ENCODE measurements at regions not wholly inside any gene's neighbourhood (a gene's known extent, or its start where the extent isn't known, plus 50 kb on each side); places are given as distances from the start of the nearest gene placed in this dataset.

- intact Hi-C loops (cut with DNase I; ENCODE audit: low total_unique reads), result no loop called here
- Histone ChIP-seq H3K27me3 (no peaks in the 10 kb centered on the region), H3K9me3 (peaks cover 0 to 10% of the 10 kb centered on the region in 2 donors), H3K4me3 (no peak overlapping the region), H3K4me1 (no peaks in the 10 kb centered on the region), H3K36me3 (no peaks in the 10 kb centered on the region), H3K27ac (no peak overlapping the region)
- no peak for DNase-seq (ENCODE audit: low spot score in 2 of 2)
- TF ChIP-seq POLR2AphosphoS5 (IDR thresholded peaks at IDR 0.05) (no peak), POLR2A (IDR thresholded peaks at IDR 0.05) (no peak)
- TF ChIP-seq, protein P1, sequence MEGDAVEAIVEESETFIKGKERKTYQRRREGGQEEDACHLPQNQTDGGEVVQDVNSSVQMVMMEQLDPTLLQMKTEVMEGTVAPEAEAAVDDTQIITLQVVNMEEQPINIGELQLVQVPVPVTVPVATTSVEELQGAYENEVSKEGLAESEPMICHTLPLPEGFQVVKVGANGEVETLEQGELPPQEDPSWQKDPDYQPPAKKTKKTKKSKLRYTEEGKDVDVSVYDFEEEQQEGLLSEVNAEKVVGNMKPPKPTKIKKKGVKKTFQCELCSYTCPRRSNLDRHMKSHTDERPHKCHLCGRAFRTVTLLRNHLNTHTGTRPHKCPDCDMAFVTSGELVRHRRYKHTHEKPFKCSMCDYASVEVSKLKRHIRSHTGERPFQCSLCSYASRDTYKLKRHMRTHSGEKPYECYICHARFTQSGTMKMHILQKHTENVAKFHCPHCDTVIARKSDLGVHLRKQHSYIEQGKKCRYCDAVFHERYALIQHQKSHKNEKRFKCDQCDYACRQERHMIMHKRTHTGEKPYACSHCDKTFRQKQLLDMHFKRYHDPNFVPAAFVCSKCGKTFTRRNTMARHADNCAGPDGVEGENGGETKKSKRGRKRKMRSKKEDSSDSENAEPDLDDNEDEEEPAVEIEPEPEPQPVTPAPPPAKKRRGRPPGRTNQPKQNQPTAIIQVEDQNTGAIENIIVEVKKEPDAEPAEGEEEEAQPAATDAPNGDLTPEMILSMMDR (IDR thresholded peaks at IDR 0.05), result no peak
Observed at GRCh38 chr2:220191031-220191430, 563.6 kb downstream of the SLC4A3 start.

DNA sequence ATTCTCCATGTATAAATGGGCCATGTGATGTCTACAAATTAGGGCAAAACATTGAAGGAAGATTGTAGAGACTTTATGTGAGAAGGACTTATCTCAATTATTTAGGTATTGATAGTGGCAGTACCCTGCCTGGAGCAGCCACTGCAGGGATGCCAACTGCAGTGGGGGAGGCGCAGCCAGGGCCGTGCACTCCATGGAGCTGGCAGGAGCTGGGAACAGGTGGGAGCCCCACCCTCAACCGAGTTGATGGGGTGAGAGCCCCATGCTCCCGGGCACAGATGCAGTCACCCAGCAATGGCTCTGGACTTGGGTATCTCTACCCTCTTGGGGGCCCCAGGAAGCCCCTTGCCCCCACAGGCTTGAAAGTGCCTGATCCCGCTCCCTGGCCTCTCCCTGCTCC, 564.3 kb downstream of the SLC4A3 start:
- Histone ChIP-seq H3K4me3 (no peak overlapping the region), H3K4me1 (no peaks in the 10 kb centered on the region), H3K27me3 (no peaks in the 10 kb centered on the region), H3K36me3 (no peaks in the 10 kb centered on the region), H3K27ac (no peak overlapping the region), H3K9me3 (peaks cover 0 to 10% of the 10 kb centered on the region in 2 donors)
- intact Hi-C loops (cut with DNase I; ENCODE audit: low total_unique reads), result no loop called here
- TF ChIP-seq, protein P1 (IDR thresholded peaks at IDR 0.05), result no peak
- no peak for TF ChIP-seq POLR2AphosphoS5 (IDR thresholded peaks at IDR 0.05)
- no peak for DNase-seq (ENCODE audit: low spot score in 2 of 2)

- DNase-seq (ENCODE audit: low spot score in 2 of 2), result no peak
- H3K27ac ChIP-seq, result no peak overlapping the region
- TF ChIP-seq POLR2A (IDR thresholded peaks at IDR 0.05) (no peak), POLR2AphosphoS5 (IDR thresholded peaks at IDR 0.05) (no peak)
- TF ChIP-seq, protein P1 (IDR thresholded peaks at IDR 0.05), result no peak
- no peaks in the 10 kb centered on the region for H3K36me3 ChIP-seq
- no peaks in the 10 kb centered on the region for H3K27me3 ChIP-seq
- H3K9me3 ChIP-seq, result peaks cover 0 to 10% of the 10 kb centered on the region in 2 donors
- H3K4me3 ChIP-seq, result no peak overlapping the region
- no peaks in the 10 kb centered on the region for H3K4me1 ChIP-seq
- intact Hi-C loops (cut with DNase I; ENCODE audit: low total_unique reads), result no loop called here
Observed at GRCh38 chr2:220192994-220193753, 565.7 kb downstream of the SLC4A3 start.

- Histone ChIP-seq H3K27ac (no peak overlapping the region), H3K27me3 (no peaks in the 10 kb centered on the region), H3K9me3 (peaks cover 0 to 10% of the 10 kb centered on the region in 2 donors), H3K4me1 (peaks cover 0 to 6% of the 10 kb centered on the region in 2 donors), H3K36me3 (no peaks in the 10 kb centered on the region), H3K4me3 (no peak overlapping the region)
- TF ChIP-seq POLR2AphosphoS5 (IDR thresholded peaks at IDR 0.05) (no peak), POLR2A (IDR thresholded peaks at IDR 0.05) (no peak)
- TF ChIP-seq, protein P1 (IDR thresholded peaks at IDR 0.05), result no peak
- DNase-seq (ENCODE audit: low spot score in 2 of 2), result no peak
- intact Hi-C loops (cut with DNase I; ENCODE audit: low total_unique reads), result no loop called here
Observed at GRCh38 chr2:220194630-220195584, 567.5 kb downstream of the SLC4A3 start.

DNA sequence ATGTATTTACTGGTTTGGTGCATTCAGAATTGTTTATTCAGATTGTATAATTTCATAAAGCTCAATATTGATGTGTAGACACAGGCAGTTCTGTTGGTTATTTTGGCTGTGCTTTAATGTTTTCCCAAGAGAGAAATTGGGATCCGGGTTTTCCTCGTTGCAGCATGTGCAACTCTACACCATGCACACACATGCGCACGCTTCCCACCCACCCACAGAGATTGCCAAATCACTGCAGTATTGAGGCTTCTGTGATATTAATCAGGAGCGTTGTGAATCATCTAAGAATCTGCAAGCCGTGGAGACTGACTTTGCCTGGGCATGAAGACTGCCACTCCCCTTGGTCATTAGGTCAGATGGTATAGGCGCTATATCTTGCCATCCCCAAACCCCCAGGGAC, 571.5 kb downstream of the SLC4A3 start:
- Histone ChIP-seq H3K9me3 (peaks cover 0 to 6% of the 10 kb centered on the region in 2 donors), H3K36me3 (no peaks in the 10 kb centered on the region), H3K27ac (no peak overlapping the region), H3K4me1 (peaks cover 0 to 6% of the 10 kb centered on the region in 2 donors), H3K27me3 (no peaks in the 10 kb centered on the region), H3K4me3 (no peak overlapping the region)
- TF ChIP-seq POLR2A (IDR thresholded peaks at IDR 0.05), result no peak
- TF ChIP-seq, protein P1 (IDR thresholded peaks at IDR 0.05), result no peak
- no peak for TF ChIP-seq POLR2AphosphoS5 (IDR thresholded peaks at IDR 0.05)
- intact Hi-C loops (cut with DNase I; ENCODE audit: low total_unique reads), result no loop called here
- DNase-seq (ENCODE audit: low spot score in 2 of 2), result no peak

Data from breast epithelium (tissue), 4 donors.